CD14-positive monocyte (primary cell): ENCODE measurements at regions not wholly inside any gene's neighbourhood (a gene's known extent, or its start where the extent isn't known, plus 50 kb on each side); places are given as distances from the start of the nearest gene placed in this dataset.

Source experiments
- DNase-seq, 3 donors: peaks; one replicate each; pipeline ENCODE4 v3.0.0-alpha.2; 2011 to 2022
- H2AFZ ChIP-seq: 2 replicates; pipeline ENCODE4 v1.6.0; 2012; ENCODE audit warnings: mild to moderate bottlenecking, low read depth, low read length, inconsistent platforms; ENCODE audit not compliant: insufficient read depth, poor library complexity, severe bottlenecking
- H3K27ac ChIP-seq, 2 donors: 1 replicate in 1 of 2; 2 replicates in 1 of 2; pipeline ENCODE4 v1.5.1; 2012 to 2013; ENCODE audit warnings: low read length in 2 of 2, control low read depth in 1 of 2, inconsistent platforms in 1 of 2, low read depth in 1 of 2, mild to moderate bottlenecking in 1 of 2
- H3K27me3 ChIP-seq, 2 donors: one replicate each; pipeline versions ENCODE4 v1.6.0 to v1.6.1; 2011 to 2013; ENCODE audit warnings: low read length in 2 of 2; ENCODE audit not compliant: control insufficient read depth in 2 of 2, insufficient read depth in 2 of 2
- H3K36me3 ChIP-seq, 2 donors: replicated peaks in 1 of 2; 1 replicate in 1 of 2; 2 replicates in 1 of 2; pipeline versions ENCODE4 v1.5.1 to v1.6.1; 2012 to 2013; ENCODE audit warnings: low read length in 2 of 2, control low read depth in 1 of 2, inconsistent platforms in 1 of 2, mild to moderate bottlenecking in 1 of 2; ENCODE audit not compliant: insufficient read depth in 2 of 2, control insufficient read depth in 1 of 2
- H3K4me1 ChIP-seq, 2 donors: 1 replicate in 1 of 2; 2 replicates in 1 of 2; pipeline versions ENCODE4 v1.5.1 to v1.6.1; 2012 to 2013; ENCODE audit warnings: low read length in 2 of 2, control low read depth in 1 of 2, inconsistent platforms in 1 of 2, mild to moderate bottlenecking in 1 of 2, moderate library complexity in 1 of 2; ENCODE audit not compliant: insufficient read depth in 2 of 2, control insufficient read depth in 1 of 2
- H3K4me2 ChIP-seq: replicated peaks from 2 replicates; pipeline ENCODE3; 2012; ENCODE audit warnings: low read length, moderate library complexity, mild to moderate bottlenecking; ENCODE audit not compliant: poor library complexity, severe bottlenecking; ENCODE audit errors: extremely low read depth
- H3K4me3 ChIP-seq, 3 experiments: fragments of 200-600 bp in 1 of 3; sonication (generic) in 1 of 3; replicated peaks in 1 of 3; 1 replicate in 2 of 3; 2 replicates in 1 of 3; pipeline ENCODE4 v1.5.1; 2011 to 2013; ENCODE audit warnings: low read length in 3 of 3, mild to moderate bottlenecking in 3 of 3, control low read depth in 2 of 3, low read depth in 2 of 3, inconsistent platforms in 1 of 3, moderate library complexity in 1 of 3
- H3K79me2 ChIP-seq: 2 replicates; pipeline ENCODE4 v1.6.0; 2012; ENCODE audit warnings: mild to moderate bottlenecking, control low read depth, inconsistent platforms, low read length, moderate library complexity; ENCODE audit not compliant: insufficient read depth
- H3K9ac ChIP-seq: 2 replicates; pipeline ENCODE4 v1.6.0; 2017; ENCODE audit warnings: low read length, mild to moderate bottlenecking; ENCODE audit not compliant: insufficient read depth, poor library complexity, severe bottlenecking
- H3K9me3 ChIP-seq, 2 donors: replicated peaks in 1 of 2; 1 replicate in 1 of 2; 2 replicates in 1 of 2; pipeline versions ENCODE4 v1.5.1 to v1.6.1; 2012 to 2013; ENCODE audit warnings: low read length in 2 of 2, control low read depth in 1 of 2; ENCODE audit not compliant: control insufficient read depth in 1 of 2, insufficient read depth in 1 of 2
- H4K20me1 ChIP-seq: 2 replicates; pipeline ENCODE4 v1.6.0; 2012; ENCODE audit warnings: mild to moderate bottlenecking, low read length, control low read depth, moderate library complexity; ENCODE audit not compliant: insufficient read depth
- H3K27ac Mint-ChIP-seq, 7 donors: one replicate each; pipeline ENCODE4 v1.8.0; 2020; ENCODE audit warnings: mild to moderate bottlenecking in 7 of 7, mixed read lengths in 7 of 7, moderate library complexity in 6 of 7, inconsistent platforms in 2 of 7
- H3K27me3 Mint-ChIP-seq, 3 donors: one replicate each; pipeline ENCODE4 v1.8.0; 2021 to 2022; ENCODE audit warnings: low read depth in 3 of 3, mild to moderate bottlenecking in 3 of 3, mixed read lengths in 3 of 3, moderate library complexity in 3 of 3, inconsistent platforms in 1 of 3
- H3K36me3 Mint-ChIP-seq, 2 donors: one replicate each; pipeline ENCODE4 v1.8.0; 2020; ENCODE audit warnings: mixed read lengths in 2 of 2, inconsistent platforms in 1 of 2, mild to moderate bottlenecking in 1 of 2
- H3K4me1 Mint-ChIP-seq: one replicate; pipeline ENCODE4 v1.8.0; 2020; ENCODE audit warnings: mild to moderate bottlenecking, mixed read lengths
- H3K4me3 Mint-ChIP-seq, 2 donors: one replicate each; pipeline ENCODE4 v1.8.0; 2020; ENCODE audit warnings: mild to moderate bottlenecking in 2 of 2, mixed read lengths in 2 of 2, moderate library complexity in 1 of 2
- H3K9me3 Mint-ChIP-seq, 7 donors: one replicate each; pipeline ENCODE4 v1.8.0; 2020 to 2022; ENCODE audit warnings: mixed read lengths in 7 of 7, mild to moderate bottlenecking in 6 of 7, moderate library complexity in 6 of 7, inconsistent platforms in 2 of 7
- WGBS: methylation state at CpG from one replicate; pipeline ENCODE4 v1.1.5; 2013; ENCODE audit warnings: missing lambda C conversion rate; ENCODE audit not compliant: insufficient coverage; 5-methylcytosine and 5-hydroxymethylcytosine counted together
- intact Hi-C, 2 donors: fragments of 100-400 bp; cut with micrococcal nuclease; formaldehyde crosslinking; loops; one replicate each; pipeline versions ENCODE4 v1.15.0 to v1.15.1; 2023
- TF ChIP-seq, protein P1 (sequence below): fragments of 200-600 bp; IDR thresholded peaks from one replicate; pipeline ENCODE4 v1.8.0; 2022; ENCODE audit warnings: antibody characterized with exemption, mild to moderate bottlenecking

DNA sequence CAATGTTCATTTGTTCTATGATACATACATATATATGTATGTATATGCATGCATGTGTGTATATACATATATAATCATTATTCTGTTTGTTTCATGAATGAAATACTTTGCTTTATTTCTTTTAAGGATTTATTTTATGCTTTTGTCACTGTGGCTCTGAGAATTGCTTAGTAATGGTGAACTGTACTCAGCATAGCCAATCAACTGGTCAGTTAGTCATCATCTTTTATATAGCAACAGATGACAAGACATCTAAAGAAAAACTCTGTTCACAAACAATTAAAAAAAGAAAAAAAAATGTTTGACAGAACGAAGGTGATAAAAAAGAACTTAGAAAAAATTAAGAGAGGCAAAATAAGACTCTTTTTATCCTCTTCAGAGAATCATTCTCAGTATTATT, 1440.3 kb downstream of the PCDH9 start:
- Histone ChIP-seq H3K9ac (no peak overlapping the region), H3K9me3 (peaks cover 6 to 10% of the 10 kb centered on the region in 2 donors), H3K27me3 (no peaks in the 10 kb centered on the region), H2AFZ (no peak overlapping the region), H3K36me3 (no peaks in the 10 kb centered on the region), H3K27ac (no peak overlapping the region), H3K4me2 (no peak overlapping the region), H4K20me1 (no peaks in the 10 kb centered on the region), H3K4me3 (no peak overlapping the region), H3K4me1 (no peaks in the 10 kb centered on the region), H3K79me2 (no peaks in the 10 kb centered on the region)
- Mint-ChIP-seq H3K4me1 (no peaks in the 10 kb centered on the region), H3K27ac (no peak overlapping the region), H3K27me3 (no peaks in the 10 kb centered on the region), H3K4me3 (no peak overlapping the region), H3K9me3 (peaks cover 0 to 10% (median 2%) of the 10 kb centered on the region in 7 donors), H3K36me3 (no peaks in the 10 kb centered on the region)
- TF ChIP-seq, protein P1, sequence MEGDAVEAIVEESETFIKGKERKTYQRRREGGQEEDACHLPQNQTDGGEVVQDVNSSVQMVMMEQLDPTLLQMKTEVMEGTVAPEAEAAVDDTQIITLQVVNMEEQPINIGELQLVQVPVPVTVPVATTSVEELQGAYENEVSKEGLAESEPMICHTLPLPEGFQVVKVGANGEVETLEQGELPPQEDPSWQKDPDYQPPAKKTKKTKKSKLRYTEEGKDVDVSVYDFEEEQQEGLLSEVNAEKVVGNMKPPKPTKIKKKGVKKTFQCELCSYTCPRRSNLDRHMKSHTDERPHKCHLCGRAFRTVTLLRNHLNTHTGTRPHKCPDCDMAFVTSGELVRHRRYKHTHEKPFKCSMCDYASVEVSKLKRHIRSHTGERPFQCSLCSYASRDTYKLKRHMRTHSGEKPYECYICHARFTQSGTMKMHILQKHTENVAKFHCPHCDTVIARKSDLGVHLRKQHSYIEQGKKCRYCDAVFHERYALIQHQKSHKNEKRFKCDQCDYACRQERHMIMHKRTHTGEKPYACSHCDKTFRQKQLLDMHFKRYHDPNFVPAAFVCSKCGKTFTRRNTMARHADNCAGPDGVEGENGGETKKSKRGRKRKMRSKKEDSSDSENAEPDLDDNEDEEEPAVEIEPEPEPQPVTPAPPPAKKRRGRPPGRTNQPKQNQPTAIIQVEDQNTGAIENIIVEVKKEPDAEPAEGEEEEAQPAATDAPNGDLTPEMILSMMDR, result no peak
- no peak for DNase-seq
- intact Hi-C loops, result no loop called here
- WGBS, result no CpG with 5 or more reads among the region's 1 CpG

GRCh38 chr13:65787082-65787481, 1443.1 kb downstream of the PCDH9 start:
- no peak overlapping the region for H3K4me3 ChIP-seq
- H3K27ac ChIP-seq, result no peak overlapping the region
- DNase-seq, result no peak
- no peak overlapping the region for H3K9ac ChIP-seq
- peaks cover 0 to 24% (median 8%) of the 10 kb centered on the region in 7 donors for H3K9me3 Mint-ChIP-seq
- TF ChIP-seq, protein P1, result no peak
- H3K9me3 ChIP-seq, result peaks cover 15 to 27% of the 10 kb centered on the region in 2 donors
- intact Hi-C loops, result no loop called here
- H3K27me3 Mint-ChIP-seq, result no peaks in the 10 kb centered on the region
- H4K20me1 ChIP-seq, result no peaks in the 10 kb centered on the region
- no peaks in the 10 kb centered on the region for H3K36me3 ChIP-seq
- no peaks in the 10 kb centered on the region for H3K79me2 ChIP-seq
- WGBS, result no CpG with 5 or more reads among the region's 3 CpGs
- no peaks in the 10 kb centered on the region for H3K27me3 ChIP-seq
- no peaks in the 10 kb centered on the region for H3K36me3 Mint-ChIP-seq
- H3K4me1 ChIP-seq, result no peaks in the 10 kb centered on the region
- no peak overlapping the region for H3K4me2 ChIP-seq
- no peak overlapping the region for H3K4me3 Mint-ChIP-seq
- H3K4me1 Mint-ChIP-seq, result no peaks in the 10 kb centered on the region
- no peak overlapping the region for H2AFZ ChIP-seq
- H3K27ac Mint-ChIP-seq, result no peak overlapping the region
